DMS114 treated with DMSO at 0.1 percent for 48 hours (cell line): ENCODE measurements at regions not wholly inside any gene's neighbourhood (a gene's known extent, or its start where the extent isn't known, plus 50 kb on each side); places are given as distances from the start of the nearest gene placed in this dataset.

ENCODE experiments used
- DNase-seq: peaks from one replicate; lab custom pipeline; 2025; ENCODE audit not compliant: unreplicated experiment; lab: John Stamatoyannopoulos, UW

GRCh38 chr18:72194072-72194471, 350.1 kb downstream of the CBLN2 start:
- no peak for DNase-seq

GRCh38 chr18:72187956-72188355, 356.2 kb downstream of the CBLN2 start:
- DNase-seq: no peak

GRCh38 chr18:72181241-72181764, 362.8 kb downstream of the CBLN2 start:
- DNase-seq: no peak

- no peak for DNase-seq
Observed at GRCh38 chr18:72180689-72181088, 363.5 kb downstream of the CBLN2 start.

GRCh38 chr18:72174972-72175649, 369.0 kb downstream of the CBLN2 start:
- DNase-seq: no peak

GRCh38 chr18:72171596-72171995, 372.5 kb downstream of the CBLN2 start:
- DNase-seq: no peak

- no peak for DNase-seq
Observed at GRCh38 chr18:72161691-72162090, 382.5 kb downstream of the CBLN2 start.

- DNase-seq: no peak
Observed at GRCh38 chr18:72160510-72161445, 383.4 kb downstream of the CBLN2 start.

GRCh38 chr18:72155327-72155726, 388.8 kb downstream of the CBLN2 start:
- no peak for DNase-seq

GRCh38 chr18:72154926-72155325, 389.2 kb downstream of the CBLN2 start:
- DNase-seq: no peak

GRCh38 chr18:72152935-72153334, 391.2 kb downstream of the CBLN2 start:
- DNase-seq: no peak

- no peak for DNase-seq
Observed at GRCh38 chr18:72147830-72148229, 396.3 kb downstream of the CBLN2 start.

GRCh38 chr18:72140007-72140406, 404.1 kb downstream of the CBLN2 start:
- no peak for DNase-seq

- no peak for DNase-seq
Observed at GRCh38 chr18:72128649-72129048, 415.5 kb downstream of the CBLN2 start.

GRCh38 chr18:72122103-72122502, 422.0 kb downstream of the CBLN2 start:
- no peak for DNase-seq

GRCh38 chr18:72119082-72119481, 425.1 kb downstream of the CBLN2 start:
- DNase-seq: no peak

- no peak for DNase-seq
Observed at GRCh38 chr18:72114801-72115594, 429.1 kb downstream of the CBLN2 start.

- no peak for DNase-seq
Observed at GRCh38 chr18:72107647-72108383, 436.3 kb downstream of the CBLN2 start.

- DNase-seq: no peak
Observed at GRCh38 chr18:72104851-72105250, 439.3 kb downstream of the CBLN2 start.

GRCh38 chr18:72102412-72102811, 441.7 kb downstream of the CBLN2 start:
- no peak for DNase-seq
